A673 (cell line): ENCODE measurements at regions not wholly inside any gene's neighbourhood (a gene's known extent, or its start where the extent isn't known, plus 50 kb on each side); places are given as distances from the start of the nearest gene placed in this dataset.

Experiments
- CTCF ChIP-seq: fragments of 300-800, 200-600 bp; sonication (generic); conservative IDR thresholded peaks from 2 replicates; pipeline ENCODE4 v1.5.1; 2017; ENCODE audit warnings: low read depth, mild to moderate bottlenecking, antibody characterized with exemption, low read length, moderate library complexity, mixed read lengths
- EZH2 ChIP-seq: fragments of 200-600 bp; sonication (generic); IDR thresholded peaks from 2 replicates; pipeline ENCODE4 v1.6.1; 2017; ENCODE audit warnings: borderline replicate concordance, low read depth, mild to moderate bottlenecking, mixed read lengths, antibody characterized with exemption, low read length; ENCODE audit not compliant: poor library complexity, severe bottlenecking

DNA sequence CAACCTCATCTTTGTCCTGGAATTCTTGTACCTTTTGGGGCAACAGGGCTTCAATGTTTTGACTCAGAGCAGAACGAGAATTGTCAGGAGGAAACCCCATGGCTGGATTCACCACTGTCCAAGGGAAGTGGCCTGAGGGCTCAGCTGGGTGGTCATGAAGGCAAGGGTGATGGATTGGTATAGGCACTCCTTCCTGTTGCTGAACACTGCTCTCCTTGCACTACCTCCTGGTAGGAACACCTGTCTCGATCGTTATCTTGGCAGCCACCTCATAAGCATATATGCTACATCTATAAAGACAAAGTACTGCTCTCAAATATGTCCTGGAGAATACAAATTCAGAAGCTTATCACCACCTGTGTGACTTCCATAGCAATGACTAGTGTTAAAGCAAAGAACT, 79.8 kb downstream of the CCNG2 start:
- TF ChIP-seq EZH2: no peak
- no peak for TF ChIP-seq CTCF
